SK-N-SH (cell line): ENCODE measurements at regions not wholly inside any gene's neighbourhood (a gene's known extent, or its start where the extent isn't known, plus 50 kb on each side); places are given as distances from the start of the nearest gene placed in this dataset.

Source experiments
- CTCF ChIA-PET: fragments of 300-600, 350-600 bp; formaldehyde crosslinking; extraction: SDS; loops from one replicate; lab custom pipeline; 2021; lab: Yijun Ruan, JAX
- POLR2A ChIA-PET: fragments of 350-600 bp; sonication (Branson Sonifier 250); formaldehyde crosslinking; extraction: SDS; loops from one replicate; lab custom pipeline; 2020; ENCODE audit warnings: antibody characterized with exemption, inconsistent platforms; lab: Yijun Ruan, JAX
- DNase-seq: peaks from one replicate; pipeline ENCODE4 v3.0.0; 2012
- H2AFZ ChIP-seq: fragments of 200-600 bp; sonication (generic); 2 replicates; pipeline ENCODE4 v1.8.1; 2016; ENCODE audit warnings: antibody characterized with exemption, mild to moderate bottlenecking, low read depth
- H3F3A ChIP-seq: fragments of 200-600 bp; sonication (generic); replicated peaks from 2 replicates; pipeline ENCODE3; 2016; ENCODE audit warnings: antibody characterized with exemption, mild to moderate bottlenecking; ENCODE audit not compliant: insufficient read depth
- H3K27ac ChIP-seq, 2 experiments: fragments of 200-500 bp in 1 of 2; fragments of 200-600 bp in 1 of 2; sonication (Bioruptor generic) in 1 of 2; sonication (generic), shearing (Covaris generic) in 1 of 2; 2 replicates each; pipeline versions ENCODE4 v1.5.1 to v1.6.1; 2014 to 2016; ENCODE audit warnings: low read depth in 2 of 2, inconsistent platforms in 1 of 2, low read length in 1 of 2, mild to moderate bottlenecking in 1 of 2, mixed read lengths in 1 of 2
- H3K27me3 ChIP-seq: fragments of 200-600 bp; sonication (generic), shearing (Covaris generic); 2 replicates; pipeline ENCODE4 v1.6.1; 2016; ENCODE audit warnings: mixed run types; ENCODE audit not compliant: insufficient read depth
- H3K36me3 ChIP-seq, 2 experiments: fragments of 200-500 bp in 1 of 2; fragments of 200-600 bp in 1 of 2; sonication (Bioruptor generic) in 1 of 2; sonication (generic) in 1 of 2; replicated peaks in 1 of 2; 2 replicates each; pipeline versions ENCODE3 to v1.5.1; 2014 to 2016; ENCODE audit warnings: low read length in 1 of 2, mild to moderate bottlenecking in 1 of 2; ENCODE audit not compliant: insufficient read depth in 2 of 2, control insufficient read depth in 1 of 2
- H3K4me1 ChIP-seq, 2 experiments: fragments of 200-500 bp in 1 of 2; fragments of 200-600 bp in 1 of 2; sonication (Bioruptor generic) in 1 of 2; sonication (generic), shearing (Covaris generic) in 1 of 2; 2 replicates each; pipeline versions ENCODE4 v1.5.1 to v1.6.1; 2014 to 2016; ENCODE audit warnings: low read depth in 1 of 2, low read length in 1 of 2, mixed run types in 1 of 2; ENCODE audit not compliant: insufficient read depth in 2 of 2, control insufficient read depth in 1 of 2
- H3K4me2 ChIP-seq: fragments of 200-600 bp; sonication (generic), shearing (Covaris generic); 2 replicates; pipeline ENCODE4 v1.6.1; 2017; ENCODE audit warnings: mixed run types
- H3K4me3 ChIP-seq, 2 experiments: fragments of 200-500 bp in 1 of 2; fragments of 200-600 bp in 1 of 2; sonication (Bioruptor generic) in 1 of 2; sonication (generic), shearing (Covaris generic) in 1 of 2; 2 replicates each; pipeline versions ENCODE4 v1.5.1 to v1.8.1; 2014 to 2016; ENCODE audit warnings: low read depth in 2 of 2, inconsistent platforms in 1 of 2, low read length in 1 of 2, mild to moderate bottlenecking in 1 of 2, mixed read lengths in 1 of 2, moderate library complexity in 1 of 2
- H3K79me2 ChIP-seq: fragments of 200-600 bp; sonication (generic); 2 replicates; pipeline ENCODE4 v1.8.1; 2017; ENCODE audit warnings: mild to moderate bottlenecking; ENCODE audit not compliant: insufficient read depth
- H3K9ac ChIP-seq: fragments of 200-600 bp; sonication (generic); 2 replicates; pipeline ENCODE4 v1.6.1; 2017; ENCODE audit warnings: mixed run types
- H3K9me2 ChIP-seq: fragments of 200-600 bp; sonication (generic); 2 replicates; pipeline ENCODE4 v1.6.1; 2017; ENCODE audit warnings: mixed run types
- H3K9me3 ChIP-seq: fragments of 200-600 bp; sonication (generic); 2 replicates; pipeline ENCODE4 v1.6.1; 2017; ENCODE audit warnings: mixed run types, mild to moderate bottlenecking, moderate library complexity
- H4K20me1 ChIP-seq: fragments of 200-600 bp; sonication (generic); 2 replicates; pipeline ENCODE4 v1.6.1; 2017; ENCODE audit warnings: mild to moderate bottlenecking, mixed run types; ENCODE audit not compliant: insufficient read depth
- CTCF ChIP-seq: fragments of 200-600 bp; sonication (generic); IDR thresholded peaks from 2 replicates; pipeline ENCODE4 v1.6.1; 2017; ENCODE audit warnings: antibody characterized with exemption, mild to moderate bottlenecking, moderate library complexity
- EP300 ChIP-seq, 2 experiments: IDR thresholded peaks; 2 replicates each; pipeline versions ENCODE4 v1.4.0 to v1.6.1; 2012; ENCODE audit warnings: borderline replicate concordance in 1 of 2, low read depth in 1 of 2, low read length in 1 of 2
- FOSL2 ChIP-seq: IDR thresholded peaks from 2 replicates; pipeline ENCODE4 v1.4.0; 2012; ENCODE audit warnings: low read depth, mild to moderate bottlenecking, moderate library complexity, borderline replicate concordance
- FOXJ3 ChIP-seq: sonication (generic); formaldehyde crosslinking; IDR thresholded peaks from 2 replicates; pipeline ENCODE4 v1.5.1; 2020; ENCODE audit warnings: mild to moderate bottlenecking, missing genetic modification reagents
- IRF3 ChIP-seq: fragments of 150-350 bp; IDR thresholded peaks from 2 replicates; pipeline ENCODE4 v1.6.1; 2016; ENCODE audit warnings: mild to moderate bottlenecking, low read depth, low read length
- MAX ChIP-seq: IDR thresholded peaks from 2 replicates; pipeline ENCODE4 v1.4.0; 2012; ENCODE audit warnings: low read depth
- MEF2A ChIP-seq: IDR thresholded peaks from 2 replicates; pipeline ENCODE4 v1.4.0; 2012; ENCODE audit warnings: low read depth, borderline replicate concordance
- MXI1 ChIP-seq: IDR thresholded peaks from 2 replicates; pipeline ENCODE4 v1.6.1; 2012; ENCODE audit warnings: mild to moderate bottlenecking, low read depth, low read length, improper control_type of control experiment
- NFIC ChIP-seq: IDR thresholded peaks from 2 replicates; pipeline ENCODE4 v1.4.0; 2012; ENCODE audit warnings: borderline replicate concordance
- NRF1 ChIP-seq: IDR thresholded peaks from 2 replicates; pipeline ENCODE4 v1.6.1; 2012; ENCODE audit warnings: low read depth, mild to moderate bottlenecking, low read length
- RFX5 ChIP-seq: IDR thresholded peaks from 2 replicates; pipeline ENCODE4 v1.6.1; 2012; ENCODE audit warnings: mild to moderate bottlenecking, improper control_type of control experiment, low read length
- RXRA ChIP-seq: IDR thresholded peaks from 2 replicates; pipeline ENCODE4 v1.4.0; 2012; ENCODE audit warnings: low read depth, mild to moderate bottlenecking, borderline replicate concordance
- SIN3A ChIP-seq: IDR thresholded peaks from 2 replicates; pipeline ENCODE4 v1.6.1; 2012; ENCODE audit warnings: low read depth, mild to moderate bottlenecking, low read length, moderate library complexity, borderline replicate concordance
- TAF1 ChIP-seq: IDR thresholded peaks from 2 replicates; pipeline ENCODE4 v1.6.1; 2012; ENCODE audit warnings: low read depth, mild to moderate bottlenecking, low read length, moderate library complexity, borderline replicate concordance
- TEAD4 ChIP-seq: IDR thresholded peaks from 2 replicates; pipeline ENCODE4 v1.4.0; 2012; ENCODE audit warnings: mild to moderate bottlenecking, borderline replicate concordance; ENCODE audit not compliant: insufficient read depth
- USF1 ChIP-seq: IDR thresholded peaks from 2 replicates; pipeline ENCODE4 v1.4.0; 2012; ENCODE audit warnings: low read depth, borderline replicate concordance
- YY1 ChIP-seq: IDR thresholded peaks from 2 replicates; pipeline ENCODE4 v1.4.0; 2012; ENCODE audit warnings: low read depth, mild to moderate bottlenecking
- WGBS: methylation state at CpG from one replicate; pipeline ENCODE4 v1.1.6; 2017; ENCODE audit warnings: low lambda C conversion rate; 5-methylcytosine and 5-hydroxymethylcytosine counted together

- no peak overlapping the region for H3K27ac ChIP-seq
- no peak for TF ChIP-seq NRF1
- no peak for TF ChIP-seq TEAD4
- no peak for TF ChIP-seq NFIC
- no peak for TF ChIP-seq RFX5
- TF ChIP-seq MEF2A = no peak
- no peak for TF ChIP-seq SIN3A
- no peak for TF ChIP-seq YY1
- POLR2A ChIA-PET = no interaction called here
- no peaks in the 10 kb centered on the region for H4K20me1 ChIP-seq
- H3K27me3 ChIP-seq = no peaks in the 10 kb centered on the region
- no peaks in the 10 kb centered on the region for H3K4me1 ChIP-seq
- H3K9ac ChIP-seq = no peak overlapping the region
- CTCF ChIA-PET = interaction anchor here (1.7 kb wide), 1 partner anchor 12 kb away, joined by 5 read pairs; no protein-coding TSS in a partner anchor
- no peaks in the 10 kb centered on the region for H3K79me2 ChIP-seq
- H3K4me3 ChIP-seq = no peak overlapping the region
- no peak overlapping the region for H3K4me2 ChIP-seq
- no peak for DNase-seq
- no peaks in the 10 kb centered on the region for H3K9me2 ChIP-seq
- H3F3A ChIP-seq = no peaks in the 10 kb centered on the region
- no peaks in the 10 kb centered on the region for H3K36me3 ChIP-seq
- H3K9me3 ChIP-seq = no peaks in the 10 kb centered on the region
- H2AFZ ChIP-seq = no peak overlapping the region
These were observed 257.0 kb upstream of the CPHXL start for GRCh38 chr16:75983296-75983695.

- DNase-seq = no peak
- Histone ChIP-seq H3K9ac (no peak overlapping the region), H2AFZ (no peak overlapping the region), H3K9me3 (no peaks in the 10 kb centered on the region), H3K4me3 (no peak overlapping the region), H3K27ac (no peak overlapping the region), H3K36me3 (no peaks in the 10 kb centered on the region), H3K27me3 (no peaks in the 10 kb centered on the region), H3K4me2 (no peak overlapping the region), H4K20me1 (no peaks in the 10 kb centered on the region), H3K4me1 (no peaks in the 10 kb centered on the region), H3K79me2 (no peaks in the 10 kb centered on the region), H3K9me2 (no peaks in the 10 kb centered on the region), H3F3A (no peaks in the 10 kb centered on the region)
- ChIA-PET CTCF (interaction anchor here (1.7 kb wide), 1 partner anchor 11 kb away, joined by 5 read pairs; no protein-coding TSS in a partner anchor), POLR2A (no interaction called here)
- TF ChIP-seq RXRA = no peak
- TF ChIP-seq CTCF = no peak
- no peak for TF ChIP-seq MAX
- TF ChIP-seq RFX5 = no peak
- TF ChIP-seq IRF3 = no peak
- no peak for TF ChIP-seq TAF1
- TF ChIP-seq FOXJ3 (CRISPR knock-in tag) = no peak
- TF ChIP-seq SIN3A = no peak
- TF ChIP-seq USF1 = no peak
- no peak for TF ChIP-seq MXI1
- TF ChIP-seq EP300 (IDR thresholded peaks at IDR 0.05; ENCODE audit: borderline replicate concordance in 1 of 2, low read depth in 1 of 2, low read length in 1 of 2) = no peak
- TF ChIP-seq FOSL2 = no peak
- 28% methylated on average over 4 of the region's 4 CpGs for WGBS
These were observed 257.6 kb upstream of the CPHXL start for GRCh38 chr16:75983741-75984381.
